ENCODE measurements at regions not wholly inside any gene's neighbourhood (a gene's known extent, or its start where the extent isn't known, plus 50 kb on each side); places are given as distances from the start of the nearest gene placed in this dataset.

DNA sequence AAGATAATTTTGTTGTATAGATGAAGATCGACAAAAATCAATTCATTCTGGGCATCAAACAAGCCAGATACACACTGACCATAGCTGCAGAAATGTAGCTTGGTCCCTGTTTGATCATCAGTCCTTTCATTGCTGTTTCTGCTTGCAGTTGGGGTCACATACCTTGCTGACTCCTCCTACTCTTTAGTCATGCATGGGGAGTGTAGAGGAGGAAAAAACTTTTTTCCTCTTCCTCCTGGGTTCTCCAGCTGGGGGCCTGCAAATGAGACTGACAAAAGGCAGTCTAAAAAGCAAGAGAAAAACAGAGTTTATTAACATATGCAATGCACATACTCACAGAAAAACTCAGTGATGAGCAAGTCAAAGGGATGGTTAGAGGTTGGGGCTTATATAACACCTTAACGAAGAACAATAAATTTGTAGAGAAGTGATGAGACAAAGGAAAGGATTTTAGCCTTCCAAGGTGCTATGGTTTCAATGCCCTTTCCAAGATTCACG lies 105.8 kb downstream of the QRSL1 start:
- H2BK120ac ChIP-seq (ENCODE audit: low read depth, low read length, poor library complexity, severe bottlenecking): no peak overlapping the region
- H3T11ph ChIP-seq (ENCODE audit: low read length): no peak overlapping the region
- Mint-ChIP-seq H3K36me3 (ENCODE audit: insufficient read depth in 1 of 3, low read depth in 3 of 3) (peaks cover 7 to 21% (median 16%) of the 10 kb centered on the region in 3 experiments), H3K27me3 (ENCODE audit: low read depth) (no peaks in the 10 kb centered on the region), H3K9me3 (peaks cover 18 to 22% of the 10 kb centered on the region in 2 experiments), H3K27ac (peak overlapping the region in 1 of 3 experiments; percentile 90; a peak in 3 of 7 replicates), H3K4me3 (no peak overlapping the region), H3K4me1 (peaks cover 14 to 17% of the 10 kb centered on the region in 2 experiments)
- H2BK20ac ChIP-seq (ENCODE audit: low read depth, low read length, poor library complexity, severe bottlenecking): no peak overlapping the region
- H3K18ac ChIP-seq (ENCODE audit: insufficient read length, low read depth, low read length): no peak overlapping the region
- DNase-seq: no peak
- no peak overlapping the region for H4K91ac ChIP-seq (ENCODE audit: insufficient read length, low read depth, low read length)
- no peaks in the 10 kb centered on the region for H3K27me3 ChIP-seq (ENCODE audit: insufficient read depth, low read length)
- WGBS (ENCODE audit: extremely low coverage, insufficient read length, low lambda C conversion rate): no CpG with 5 or more reads among the region's 3 CpGs
- no peak overlapping the region for H3K4me2 ChIP-seq (ENCODE audit: insufficient read depth, insufficient read length, low read length)
- no peak overlapping the region for H3K14ac ChIP-seq (ENCODE audit: insufficient read depth, low read length)
- H3K9me3 ChIP-seq (ENCODE audit: control insufficient read depth, low read depth, low read length): peaks cover 7% of the 10 kb centered on the region
- no peaks in the 10 kb centered on the region for H4K20me1 ChIP-seq (ENCODE audit: control insufficient read depth, insufficient read depth, insufficient read length)
- no peak overlapping the region for H2BK12ac ChIP-seq (ENCODE audit: insufficient read length, low read depth, low read length)
- no peak overlapping the region for H3K27ac ChIP-seq (ENCODE audit: insufficient read length, low read depth, low read length)
- H2BK15ac ChIP-seq (ENCODE audit: low read depth, low read length): no peak overlapping the region
- no peaks in the 10 kb centered on the region for H3K23me2 ChIP-seq (ENCODE audit: insufficient read length, low read depth, low read length, poor library complexity, severe bottlenecking)
- no peak overlapping the region for H4K5ac ChIP-seq (ENCODE audit: insufficient read length, low read depth, low read length)
- no peak overlapping the region for H2AK5ac ChIP-seq (ENCODE audit: insufficient read length, low read length)
- no peak overlapping the region for H3K56ac ChIP-seq (ENCODE audit: insufficient read length, low read depth, low read length)
- H2BK5ac ChIP-seq (ENCODE audit: insufficient read length, low read length): no peak overlapping the region
- H3K4ac ChIP-seq (ENCODE audit: low read depth, low read length): no peak overlapping the region
- no peaks in the 10 kb centered on the region for H3K4me1 ChIP-seq (ENCODE audit: insufficient read depth, low read length)
- TF ChIP-seq, protein P1, sequence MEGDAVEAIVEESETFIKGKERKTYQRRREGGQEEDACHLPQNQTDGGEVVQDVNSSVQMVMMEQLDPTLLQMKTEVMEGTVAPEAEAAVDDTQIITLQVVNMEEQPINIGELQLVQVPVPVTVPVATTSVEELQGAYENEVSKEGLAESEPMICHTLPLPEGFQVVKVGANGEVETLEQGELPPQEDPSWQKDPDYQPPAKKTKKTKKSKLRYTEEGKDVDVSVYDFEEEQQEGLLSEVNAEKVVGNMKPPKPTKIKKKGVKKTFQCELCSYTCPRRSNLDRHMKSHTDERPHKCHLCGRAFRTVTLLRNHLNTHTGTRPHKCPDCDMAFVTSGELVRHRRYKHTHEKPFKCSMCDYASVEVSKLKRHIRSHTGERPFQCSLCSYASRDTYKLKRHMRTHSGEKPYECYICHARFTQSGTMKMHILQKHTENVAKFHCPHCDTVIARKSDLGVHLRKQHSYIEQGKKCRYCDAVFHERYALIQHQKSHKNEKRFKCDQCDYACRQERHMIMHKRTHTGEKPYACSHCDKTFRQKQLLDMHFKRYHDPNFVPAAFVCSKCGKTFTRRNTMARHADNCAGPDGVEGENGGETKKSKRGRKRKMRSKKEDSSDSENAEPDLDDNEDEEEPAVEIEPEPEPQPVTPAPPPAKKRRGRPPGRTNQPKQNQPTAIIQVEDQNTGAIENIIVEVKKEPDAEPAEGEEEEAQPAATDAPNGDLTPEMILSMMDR (conservative IDR thresholded peaks at IDR 0.05): no peak
- H2AFZ ChIP-seq (ENCODE audit: low read length): no peak overlapping the region
- no peak overlapping the region for H3K23ac ChIP-seq (ENCODE audit: insufficient read length, low read depth, low read length)
- H3K79me1 ChIP-seq (ENCODE audit: insufficient read depth, low read depth, low read length, poor library complexity, severe bottlenecking): no peaks in the 10 kb centered on the region
- no peak overlapping the region for H3K9ac ChIP-seq (ENCODE audit: extremely low read depth, insufficient read length, low read length)
- no peak overlapping the region for H4K8ac ChIP-seq (replicated peaks; ENCODE audit: insufficient read length, low read depth, low read length)
- no peaks in the 10 kb centered on the region for H3K79me2 ChIP-seq (ENCODE audit: insufficient read depth, low read length)

Data from H9 (cell line).